Endothelial cell (in vitro differentiated cells): ENCODE measurements at regions not wholly inside any gene's neighbourhood (a gene's known extent, or its start where the extent isn't known, plus 50 kb on each side); places are given as distances from the start of the nearest gene placed in this dataset.

Experiments used
- DNase-seq: peaks from one replicate; pipeline ENCODE4 v3.0.0; 2021; ENCODE audit warnings: low spot score
- H3K27ac Mint-ChIP-seq: one replicate; pipeline ENCODE4 v1.8.0; 2021; ENCODE audit warnings: mixed read lengths, inconsistent platforms; ENCODE audit not compliant: unreplicated experiment
- H3K27me3 Mint-ChIP-seq: one replicate; pipeline ENCODE4 v1.8.0; 2021; ENCODE audit warnings: mild to moderate bottlenecking, moderate library complexity, mixed read lengths, inconsistent platforms; ENCODE audit not compliant: unreplicated experiment
- H3K36me3 Mint-ChIP-seq: one replicate; pipeline ENCODE4 v1.8.0; 2021; ENCODE audit warnings: mild to moderate bottlenecking, low read depth, mixed read lengths, inconsistent platforms; ENCODE audit not compliant: unreplicated experiment
- H3K4me1 Mint-ChIP-seq: one replicate; pipeline ENCODE4 v1.8.0; 2021; ENCODE audit warnings: mild to moderate bottlenecking, mixed read lengths, inconsistent platforms; ENCODE audit not compliant: unreplicated experiment
- H3K4me3 Mint-ChIP-seq: one replicate; pipeline ENCODE4 v1.8.0; 2021; ENCODE audit warnings: mild to moderate bottlenecking, mixed read lengths, inconsistent platforms; ENCODE audit not compliant: unreplicated experiment
- H3K9me3 Mint-ChIP-seq: one replicate; pipeline ENCODE4 v1.8.0; 2021; ENCODE audit warnings: mixed read lengths, inconsistent platforms; ENCODE audit not compliant: unreplicated experiment
- TF ChIP-seq, protein P1 (sequence below): fragments of 200-600 bp; sonication (generic); IDR thresholded peaks from one replicate; pipeline ENCODE4 v1.5.0; 2021; ENCODE audit warnings: antibody characterized with exemption; ENCODE audit not compliant: unreplicated experiment

GRCh38 chr1:90371448-90371813 is 345.7 kb downstream of the BARHL2 start:
- no peak overlapping the region for H3K4me3 Mint-ChIP-seq
- TF ChIP-seq, protein P1, sequence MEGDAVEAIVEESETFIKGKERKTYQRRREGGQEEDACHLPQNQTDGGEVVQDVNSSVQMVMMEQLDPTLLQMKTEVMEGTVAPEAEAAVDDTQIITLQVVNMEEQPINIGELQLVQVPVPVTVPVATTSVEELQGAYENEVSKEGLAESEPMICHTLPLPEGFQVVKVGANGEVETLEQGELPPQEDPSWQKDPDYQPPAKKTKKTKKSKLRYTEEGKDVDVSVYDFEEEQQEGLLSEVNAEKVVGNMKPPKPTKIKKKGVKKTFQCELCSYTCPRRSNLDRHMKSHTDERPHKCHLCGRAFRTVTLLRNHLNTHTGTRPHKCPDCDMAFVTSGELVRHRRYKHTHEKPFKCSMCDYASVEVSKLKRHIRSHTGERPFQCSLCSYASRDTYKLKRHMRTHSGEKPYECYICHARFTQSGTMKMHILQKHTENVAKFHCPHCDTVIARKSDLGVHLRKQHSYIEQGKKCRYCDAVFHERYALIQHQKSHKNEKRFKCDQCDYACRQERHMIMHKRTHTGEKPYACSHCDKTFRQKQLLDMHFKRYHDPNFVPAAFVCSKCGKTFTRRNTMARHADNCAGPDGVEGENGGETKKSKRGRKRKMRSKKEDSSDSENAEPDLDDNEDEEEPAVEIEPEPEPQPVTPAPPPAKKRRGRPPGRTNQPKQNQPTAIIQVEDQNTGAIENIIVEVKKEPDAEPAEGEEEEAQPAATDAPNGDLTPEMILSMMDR = no peak

DNA sequence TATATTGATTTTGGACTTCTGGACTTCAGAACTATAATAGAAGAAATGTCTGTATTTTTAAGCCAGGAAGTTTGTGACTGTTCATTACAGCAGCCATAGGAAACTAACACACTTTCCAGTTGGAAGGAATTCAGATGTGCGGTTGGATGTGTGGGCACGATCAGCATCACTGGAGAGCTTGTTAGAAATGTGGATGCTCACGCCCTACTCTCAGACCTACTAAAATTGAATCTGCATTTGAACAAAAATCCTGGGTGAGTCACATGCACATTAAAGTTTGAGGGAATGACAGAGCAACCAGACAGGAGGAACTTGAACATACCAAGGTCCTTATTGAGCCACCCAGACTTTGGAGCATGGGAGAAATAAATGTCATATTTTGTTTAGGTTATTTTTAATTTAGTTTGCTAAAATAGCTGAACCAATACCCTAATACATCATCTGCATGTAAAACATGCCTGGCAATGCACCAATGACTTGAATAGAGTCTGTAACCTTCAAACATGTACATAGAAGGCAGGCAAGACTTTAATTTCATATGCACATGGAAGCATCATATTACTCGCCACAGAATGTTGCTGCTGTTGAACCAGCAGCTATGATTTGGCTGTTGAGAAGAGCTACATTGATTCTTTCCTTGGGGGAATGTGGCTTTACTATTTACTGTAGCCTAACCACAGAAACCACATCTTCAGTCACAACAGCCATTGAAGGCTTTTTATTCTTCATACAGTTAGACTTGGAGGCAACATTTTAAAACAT is 346.2 kb downstream of the BARHL2 start:
- H3K4me1 Mint-ChIP-seq = no peaks in the 10 kb centered on the region
- H3K4me3 Mint-ChIP-seq = no peak overlapping the region
- DNase-seq = no peak
- no peak overlapping the region for H3K27ac Mint-ChIP-seq
- peaks cover 2% of the 10 kb centered on the region for H3K27me3 Mint-ChIP-seq
- H3K36me3 Mint-ChIP-seq = no peaks in the 10 kb centered on the region
- no peaks in the 10 kb centered on the region for H3K9me3 Mint-ChIP-seq
- TF ChIP-seq, protein P1 = no peak

More at GRCh38 chr1:90371448-90371813, 345.7 kb downstream of the BARHL2 start:
- no peaks in the 10 kb centered on the region for H3K36me3 Mint-ChIP-seq
- DNase-seq = no peak
- H3K4me1 Mint-ChIP-seq = no peaks in the 10 kb centered on the region
- H3K27me3 Mint-ChIP-seq = peaks cover 2% of the 10 kb centered on the region
- H3K27ac Mint-ChIP-seq = no peak overlapping the region
- H3K9me3 Mint-ChIP-seq = no peaks in the 10 kb centered on the region

DNA sequence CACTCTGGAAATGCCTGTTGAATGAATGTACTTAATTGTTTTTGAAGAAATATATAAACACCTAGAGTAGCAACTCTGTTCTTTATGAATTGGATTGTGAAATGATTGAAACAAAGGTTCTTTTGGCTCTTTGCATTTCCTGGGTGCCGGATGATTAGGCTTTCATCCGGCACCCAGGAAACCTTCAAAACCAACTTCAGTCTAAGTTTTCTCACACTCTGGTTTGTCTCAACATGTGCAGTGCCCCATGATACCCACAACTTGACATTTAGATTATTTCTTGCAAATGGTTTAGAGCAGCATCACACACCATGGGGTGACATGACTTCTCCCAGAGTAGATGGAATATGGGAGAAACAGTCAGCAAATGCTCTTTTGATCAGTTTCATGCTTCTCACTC is 354.9 kb downstream of the BARHL2 start:
- no peak for DNase-seq
- Mint-ChIP-seq H3K27me3 (no peaks in the 10 kb centered on the region), H3K4me1 (no peaks in the 10 kb centered on the region), H3K9me3 (no peaks in the 10 kb centered on the region), H3K4me3 (no peak overlapping the region), H3K36me3 (no peaks in the 10 kb centered on the region), H3K27ac (no peak overlapping the region)
- TF ChIP-seq, protein P1 = no peak

DNA sequence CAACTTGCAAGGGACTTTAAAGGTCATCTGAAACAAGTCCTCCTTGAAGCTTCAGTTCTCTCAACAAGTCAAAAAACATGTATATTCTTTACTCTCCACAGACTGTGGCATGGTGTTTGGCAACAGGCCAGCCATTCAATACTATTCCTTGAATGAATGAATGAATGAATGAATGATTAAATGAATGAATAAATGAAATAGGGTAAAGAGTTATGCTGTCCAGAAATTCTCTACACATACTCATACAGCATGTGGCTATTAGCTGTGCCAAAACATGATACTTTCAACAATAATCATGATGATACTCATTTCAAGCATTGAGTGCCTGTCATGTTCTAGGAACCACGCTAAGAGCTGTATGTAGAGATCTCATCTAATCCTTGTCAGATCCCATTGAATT is 356.1 kb downstream of the BARHL2 start:
- Mint-ChIP-seq H3K27me3 (no peaks in the 10 kb centered on the region), H3K36me3 (no peaks in the 10 kb centered on the region), H3K27ac (no peak overlapping the region), H3K4me3 (no peak overlapping the region), H3K4me1 (no peaks in the 10 kb centered on the region), H3K9me3 (no peaks in the 10 kb centered on the region)
- no peak for DNase-seq
- TF ChIP-seq, protein P1 = no peak

DNA sequence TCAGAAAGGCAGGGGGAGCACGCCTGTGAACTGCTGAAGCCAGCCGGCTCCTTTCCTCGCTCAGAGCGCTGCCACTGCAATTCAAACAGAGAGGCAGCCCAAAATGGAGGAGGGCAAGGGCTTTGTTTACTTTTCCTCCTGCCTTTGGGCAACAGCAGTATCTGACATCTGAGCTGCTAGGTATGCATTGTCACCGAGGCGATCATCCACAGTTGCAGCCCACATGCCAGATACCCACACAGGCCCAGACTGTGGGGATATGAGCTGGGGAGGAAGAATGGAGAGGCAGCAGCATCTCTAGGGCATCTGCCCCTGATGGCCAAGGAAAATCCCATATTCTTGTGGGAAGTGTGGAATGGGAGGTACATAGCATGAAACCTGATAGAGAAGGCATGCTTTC is 357.1 kb downstream of the BARHL2 start:
- TF ChIP-seq, protein P1 = no peak
- no peaks in the 10 kb centered on the region for H3K9me3 Mint-ChIP-seq
- DNase-seq = no peak
- H3K4me3 Mint-ChIP-seq = no peak overlapping the region
- no peaks in the 10 kb centered on the region for H3K4me1 Mint-ChIP-seq
- H3K27ac Mint-ChIP-seq = no peak overlapping the region
- H3K36me3 Mint-ChIP-seq = no peaks in the 10 kb centered on the region
- no peaks in the 10 kb centered on the region for H3K27me3 Mint-ChIP-seq
